ENCODE measurements at regions not wholly inside any gene's neighbourhood (a gene's known extent, or its start where the extent isn't known, plus 50 kb on each side); places are given as distances from the start of the nearest gene placed in this dataset.

- TF ChIP-seq TAF1 (IDR thresholded peaks at IDR 0.05; ENCODE audit: borderline replicate concordance, insufficient read depth, low read length) (no peak), POLR2AphosphoS5 (IDR thresholded peaks at IDR 0.05; ENCODE audit: low read depth, low read length) (no peak)
Observed at GRCh38 chr18:40739029-40739428, 1216.0 kb upstream of the PIK3C3 start.

Data from PFSK-1 (cell line).